Lower leg skin (tissue), 3 donors: ENCODE measurements at regions not wholly inside any gene's neighbourhood (a gene's known extent, or its start where the extent isn't known, plus 50 kb on each side); places are given as distances from the start of the nearest gene placed in this dataset.

Experiments used
- CTCF ChIP-seq, 3 donors: fragments of 450-650 bp; IDR thresholded peaks; one replicate each; pipeline ENCODE4 v1.5.1; 2016; ENCODE audit warnings: antibody characterized with exemption in 3 of 3, mild to moderate bottlenecking in 3 of 3, moderate library complexity in 2 of 3
- POLR2A ChIP-seq, 2 donors: fragments of 450-650 bp; IDR thresholded peaks; one replicate each; pipeline ENCODE4 v1.6.1; 2016 to 2017; ENCODE audit warnings: antibody characterized with exemption in 2 of 2, mild to moderate bottlenecking in 1 of 2, moderate library complexity in 1 of 2

DNA sequence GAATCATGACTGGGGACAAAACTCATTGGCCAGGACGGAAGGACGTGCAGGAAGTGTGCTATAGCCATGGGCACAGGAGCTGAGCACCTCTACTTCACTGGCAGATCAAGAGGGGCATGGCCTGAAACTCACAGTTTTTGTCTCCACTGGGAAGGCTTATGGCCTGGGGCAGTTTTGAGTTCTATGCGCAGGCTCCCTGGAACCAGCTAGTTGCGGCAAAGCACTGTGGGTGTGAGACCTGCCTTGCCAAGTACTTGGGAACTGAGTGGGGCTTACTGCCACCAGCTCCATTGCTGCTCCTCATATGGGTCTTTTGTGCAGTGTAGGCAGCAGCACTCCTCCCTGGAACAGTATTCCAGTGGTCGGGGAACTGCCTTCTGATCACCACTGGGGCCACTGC lies 282.6 kb upstream of the EYS start:
- TF ChIP-seq CTCF (IDR thresholded peaks at IDR 0.05) (no peak), POLR2A (IDR thresholded peaks at IDR 0.05) (no peak)
